ENCODE measurements at regions not wholly inside any gene's neighbourhood (a gene's known extent, or its start where the extent isn't known, plus 50 kb on each side); places are given as distances from the start of the nearest gene placed in this dataset.

- TF ChIP-seq CTCF (IDR thresholded peaks at IDR 0.05), result no peak
- no peak for TF ChIP-seq POLR2A (IDR thresholded peaks at IDR 0.05)
Measured at GRCh38 chr15:52872036-52872818, 82.1 kb upstream of the ONECUT1 start.
